Activated CD8-positive, alpha-beta T cell treated with anti-CD3 and anti-CD28 coated beads for 36 hours (primary cell): ENCODE measurements at regions not wholly inside any gene's neighbourhood (a gene's known extent, or its start where the extent isn't known, plus 50 kb on each side); places are given as distances from the start of the nearest gene placed in this dataset.

Source experiments
- ATAC-seq: fragments of 200-7000 bp; cut with Tn5 transposase; one replicate; pipeline ENCODE4 v1.10.0; 2021; ENCODE audit warnings: mild to moderate bottlenecking, moderate library complexity
- CTCF ChIA-PET: fragments of 350-600 bp; sonication (Branson Sonifier 250); formaldehyde crosslinking; loops from one replicate; lab custom pipeline; 2021; ENCODE audit warnings: antibody characterized with exemption; lab: Charles Lee
- POLR2A ChIA-PET: fragments of 350-600 bp; sonication (Branson Sonifier 250); formaldehyde crosslinking; loops from one replicate; lab custom pipeline; 2021; ENCODE audit warnings: antibody characterized with exemption; lab: Charles Lee
- DNase-seq: peaks from one replicate; pipeline ENCODE4 v3.0.0-alpha.2; 2020
- H3K27ac Mint-ChIP-seq: one replicate; pipeline ENCODE4 v1.8.0; 2021; ENCODE audit warnings: mild to moderate bottlenecking, mixed read lengths
- H3K27me3 Mint-ChIP-seq: one replicate; pipeline ENCODE4 v1.8.0; 2021; ENCODE audit warnings: mixed read lengths
- H3K36me3 Mint-ChIP-seq: one replicate; pipeline ENCODE4 v1.8.0; 2021; ENCODE audit warnings: low read depth, mixed read lengths
- H3K4me1 Mint-ChIP-seq: one replicate; pipeline ENCODE4 v1.8.0; 2021; ENCODE audit warnings: low read depth, mixed read lengths
- H3K4me3 Mint-ChIP-seq: one replicate; pipeline ENCODE4 v1.8.0; 2021; ENCODE audit warnings: mild to moderate bottlenecking, moderate library complexity, mixed read lengths
- H3K9me3 Mint-ChIP-seq: one replicate; pipeline ENCODE4 v1.8.0; 2021; ENCODE audit warnings: mixed read lengths
- intact Hi-C: fragments of 100-400 bp; cut with micrococcal nuclease; formaldehyde crosslinking; loops from one replicate; pipeline ENCODE4 v1.10.0; 2022
- TF ChIP-seq, protein P1 (sequence below): fragments of 200-600 bp; IDR thresholded peaks from one replicate; pipeline ENCODE4 v1.8.0; 2022; ENCODE audit warnings: antibody characterized with exemption, mild to moderate bottlenecking

DNA sequence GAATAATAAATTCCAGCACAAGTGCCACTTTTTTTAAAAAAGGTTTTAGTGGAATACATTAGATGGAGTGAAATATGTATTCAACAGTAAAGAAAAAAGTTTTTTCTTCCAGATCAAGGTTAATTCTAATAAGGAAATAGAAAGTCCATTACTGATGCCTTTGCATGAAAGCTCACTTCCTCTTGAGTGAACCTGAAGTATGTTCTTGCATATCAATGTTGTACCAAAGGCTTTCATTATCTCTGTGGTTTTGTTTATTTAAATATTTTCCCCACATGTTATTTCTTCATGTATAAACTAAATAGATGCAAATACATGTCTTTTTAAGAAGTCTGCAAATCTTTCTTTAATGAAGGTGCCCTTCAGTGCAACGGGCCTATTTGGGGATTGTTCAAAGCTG lies 307.9 kb downstream of the C4orf33 start:
- Mint-ChIP-seq H3K27me3 (no peaks in the 10 kb centered on the region), H3K27ac (no peak overlapping the region), H3K36me3 (no peaks in the 10 kb centered on the region), H3K4me3 (no peak overlapping the region), H3K4me1 (no peaks in the 10 kb centered on the region), H3K9me3 (peaks cover 4% of the 10 kb centered on the region)
- TF ChIP-seq, protein P1, sequence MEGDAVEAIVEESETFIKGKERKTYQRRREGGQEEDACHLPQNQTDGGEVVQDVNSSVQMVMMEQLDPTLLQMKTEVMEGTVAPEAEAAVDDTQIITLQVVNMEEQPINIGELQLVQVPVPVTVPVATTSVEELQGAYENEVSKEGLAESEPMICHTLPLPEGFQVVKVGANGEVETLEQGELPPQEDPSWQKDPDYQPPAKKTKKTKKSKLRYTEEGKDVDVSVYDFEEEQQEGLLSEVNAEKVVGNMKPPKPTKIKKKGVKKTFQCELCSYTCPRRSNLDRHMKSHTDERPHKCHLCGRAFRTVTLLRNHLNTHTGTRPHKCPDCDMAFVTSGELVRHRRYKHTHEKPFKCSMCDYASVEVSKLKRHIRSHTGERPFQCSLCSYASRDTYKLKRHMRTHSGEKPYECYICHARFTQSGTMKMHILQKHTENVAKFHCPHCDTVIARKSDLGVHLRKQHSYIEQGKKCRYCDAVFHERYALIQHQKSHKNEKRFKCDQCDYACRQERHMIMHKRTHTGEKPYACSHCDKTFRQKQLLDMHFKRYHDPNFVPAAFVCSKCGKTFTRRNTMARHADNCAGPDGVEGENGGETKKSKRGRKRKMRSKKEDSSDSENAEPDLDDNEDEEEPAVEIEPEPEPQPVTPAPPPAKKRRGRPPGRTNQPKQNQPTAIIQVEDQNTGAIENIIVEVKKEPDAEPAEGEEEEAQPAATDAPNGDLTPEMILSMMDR = no peak
- no peak for ATAC-seq
- ChIA-PET CTCF (no interaction called here), POLR2A (no interaction called here)
- intact Hi-C loops = no loop called here
- no peak for DNase-seq

DNA sequence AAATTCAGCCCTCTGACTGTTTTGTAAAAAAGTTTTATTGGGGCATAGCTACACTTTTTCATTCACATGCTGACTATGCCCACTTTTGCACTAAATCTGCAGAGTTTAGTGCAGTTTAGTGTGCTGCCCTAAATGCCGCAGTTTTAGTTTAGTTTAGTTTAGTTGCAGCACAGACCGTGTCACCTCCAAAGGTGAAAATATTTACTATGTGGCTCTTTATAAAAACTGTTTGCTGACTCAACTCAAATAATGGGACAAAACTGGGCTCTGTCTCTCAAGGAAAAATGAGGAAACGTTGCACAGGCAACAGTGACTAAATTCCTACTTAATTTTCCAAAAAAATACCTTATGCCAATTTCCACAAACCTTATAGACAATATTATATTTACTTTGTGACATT lies 314.2 kb downstream of the C4orf33 start:
- intact Hi-C loops = no loop called here
- Mint-ChIP-seq H3K4me1 (no peaks in the 10 kb centered on the region), H3K9me3 (no peaks in the 10 kb centered on the region), H3K27ac (no peak overlapping the region), H3K4me3 (no peak overlapping the region), H3K27me3 (no peaks in the 10 kb centered on the region), H3K36me3 (no peaks in the 10 kb centered on the region)
- ATAC-seq = no peak
- ChIA-PET CTCF (no interaction called here), POLR2A (no interaction called here)
- DNase-seq = no peak
- TF ChIP-seq, protein P1 = no peak

DNA sequence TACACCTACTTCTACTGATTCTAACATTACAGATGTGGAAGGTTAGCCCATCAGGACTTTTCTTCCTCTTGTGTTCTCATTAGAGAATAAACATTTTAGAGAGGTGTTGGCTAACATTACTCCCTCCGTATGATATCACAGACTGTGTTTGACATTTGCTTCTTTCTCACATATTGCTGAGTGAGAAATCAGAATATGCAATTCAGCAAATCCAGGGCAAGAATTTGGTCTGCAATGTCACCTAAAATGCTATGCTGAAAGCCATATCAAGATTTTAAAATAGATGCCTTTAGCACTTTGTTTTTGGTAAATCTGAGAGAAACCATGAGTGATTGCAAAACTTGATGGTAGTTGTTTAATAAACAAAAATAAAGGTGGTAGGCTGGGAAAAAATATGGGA lies 319.1 kb downstream of the C4orf33 start:
- H3K36me3 Mint-ChIP-seq = no peaks in the 10 kb centered on the region
- H3K4me3 Mint-ChIP-seq = no peak overlapping the region
- TF ChIP-seq, protein P1 = no peak
- H3K27ac Mint-ChIP-seq = no peak overlapping the region
- POLR2A ChIA-PET = no interaction called here
- CTCF ChIA-PET = no interaction called here
- DNase-seq (no peak), ATAC-seq (no peak)
- intact Hi-C loops = no loop called here
- no peaks in the 10 kb centered on the region for H3K4me1 Mint-ChIP-seq
- no peaks in the 10 kb centered on the region for H3K9me3 Mint-ChIP-seq
- H3K27me3 Mint-ChIP-seq = no peaks in the 10 kb centered on the region

DNA sequence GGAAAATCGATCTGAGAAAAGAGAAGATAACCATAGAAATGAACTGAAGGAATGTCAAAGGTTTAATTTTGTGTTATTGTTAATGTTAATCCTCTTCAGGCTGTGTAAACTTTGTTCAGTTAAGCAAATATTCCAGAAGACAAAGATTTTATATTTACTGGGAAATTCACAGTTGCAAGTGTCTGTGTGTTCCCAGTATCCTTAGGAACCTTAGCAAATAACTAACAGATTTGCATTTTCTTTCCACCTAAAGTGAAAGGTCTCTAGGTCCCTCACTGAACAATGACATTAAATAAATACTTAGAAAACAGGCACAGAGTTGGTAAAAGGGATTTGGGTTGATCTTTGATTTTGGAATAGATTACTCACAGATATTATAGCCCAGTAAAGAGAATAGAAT lies 324.7 kb downstream of the C4orf33 start:
- H3K27ac Mint-ChIP-seq = no peak overlapping the region
- DNase-seq (no peak), ATAC-seq (no peak)
- no peak overlapping the region for H3K4me3 Mint-ChIP-seq
- no peaks in the 10 kb centered on the region for H3K9me3 Mint-ChIP-seq
- ChIA-PET POLR2A (no interaction called here), CTCF (no interaction called here)
- H3K27me3 Mint-ChIP-seq = no peaks in the 10 kb centered on the region
- TF ChIP-seq, protein P1 = no peak
- no peaks in the 10 kb centered on the region for H3K36me3 Mint-ChIP-seq
- H3K4me1 Mint-ChIP-seq = no peaks in the 10 kb centered on the region
- intact Hi-C loops = no loop called here

DNA sequence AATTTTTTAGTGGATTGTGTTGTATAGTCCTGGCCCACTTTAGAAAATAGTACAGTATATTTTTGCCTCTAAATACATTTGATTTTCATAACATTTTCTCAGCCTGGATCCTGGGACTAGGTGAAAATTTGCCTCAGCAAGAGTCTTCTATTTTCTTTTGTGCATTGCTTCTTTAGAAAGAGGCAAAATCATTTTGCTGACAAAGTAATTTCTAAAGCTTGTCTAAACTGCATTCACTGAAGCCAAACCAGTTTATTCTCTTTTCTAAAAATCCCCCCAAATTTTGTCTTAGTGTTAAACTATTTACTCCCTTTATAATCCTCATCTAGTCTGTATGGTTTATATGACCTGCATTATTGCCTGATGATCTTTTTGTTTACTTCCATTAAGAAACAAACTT lies 326.3 kb downstream of the C4orf33 start:
- POLR2A ChIA-PET = no interaction called here
- DNase-seq (no peak), ATAC-seq (no peak)
- H3K4me1 Mint-ChIP-seq = no peaks in the 10 kb centered on the region
- intact Hi-C loops = no loop called here
- TF ChIP-seq, protein P1 = no peak
- no peak overlapping the region for H3K4me3 Mint-ChIP-seq
- no peak overlapping the region for H3K27ac Mint-ChIP-seq
- H3K27me3 Mint-ChIP-seq = no peaks in the 10 kb centered on the region
- CTCF ChIA-PET = no interaction called here
- H3K9me3 Mint-ChIP-seq = no peaks in the 10 kb centered on the region
- H3K36me3 Mint-ChIP-seq = no peaks in the 10 kb centered on the region
